SK-N-SH (cell line): ENCODE measurements at regions not wholly inside any gene's neighbourhood (a gene's known extent, or its start where the extent isn't known, plus 50 kb on each side); places are given as distances from the start of the nearest gene placed in this dataset.

Source experiments
- CTCF ChIA-PET: fragments of 300-600, 350-600 bp; formaldehyde crosslinking; extraction: SDS; loops from one replicate; lab custom pipeline; 2021; lab: Yijun Ruan, JAX
- POLR2A ChIA-PET: fragments of 350-600 bp; sonication (Branson Sonifier 250); formaldehyde crosslinking; extraction: SDS; loops from one replicate; lab custom pipeline; 2020; ENCODE audit warnings: antibody characterized with exemption, inconsistent platforms; lab: Yijun Ruan, JAX
- DNase-seq: peaks from one replicate; pipeline ENCODE4 v3.0.0; 2012
- H2AFZ ChIP-seq: fragments of 200-600 bp; sonication (generic); 2 replicates; pipeline ENCODE4 v1.8.1; 2016; ENCODE audit warnings: antibody characterized with exemption, mild to moderate bottlenecking, low read depth
- H3F3A ChIP-seq: fragments of 200-600 bp; sonication (generic); replicated peaks from 2 replicates; pipeline ENCODE3; 2016; ENCODE audit warnings: antibody characterized with exemption, mild to moderate bottlenecking; ENCODE audit not compliant: insufficient read depth
- H3K27ac ChIP-seq, 2 experiments: fragments of 200-500 bp in 1 of 2; fragments of 200-600 bp in 1 of 2; sonication (Bioruptor generic) in 1 of 2; sonication (generic), shearing (Covaris generic) in 1 of 2; 2 replicates each; pipeline versions ENCODE4 v1.5.1 to v1.6.1; 2014 to 2016; ENCODE audit warnings: low read depth in 2 of 2, inconsistent platforms in 1 of 2, low read length in 1 of 2, mild to moderate bottlenecking in 1 of 2, mixed read lengths in 1 of 2
- H3K27me3 ChIP-seq: fragments of 200-600 bp; sonication (generic), shearing (Covaris generic); 2 replicates; pipeline ENCODE4 v1.6.1; 2016; ENCODE audit warnings: mixed run types; ENCODE audit not compliant: insufficient read depth
- H3K36me3 ChIP-seq, 2 experiments: fragments of 200-500 bp in 1 of 2; fragments of 200-600 bp in 1 of 2; sonication (Bioruptor generic) in 1 of 2; sonication (generic) in 1 of 2; replicated peaks in 1 of 2; 2 replicates each; pipeline versions ENCODE3 to v1.5.1; 2014 to 2016; ENCODE audit warnings: low read length in 1 of 2, mild to moderate bottlenecking in 1 of 2; ENCODE audit not compliant: insufficient read depth in 2 of 2, control insufficient read depth in 1 of 2
- H3K4me1 ChIP-seq, 2 experiments: fragments of 200-500 bp in 1 of 2; fragments of 200-600 bp in 1 of 2; sonication (Bioruptor generic) in 1 of 2; sonication (generic), shearing (Covaris generic) in 1 of 2; 2 replicates each; pipeline versions ENCODE4 v1.5.1 to v1.6.1; 2014 to 2016; ENCODE audit warnings: low read depth in 1 of 2, low read length in 1 of 2, mixed run types in 1 of 2; ENCODE audit not compliant: insufficient read depth in 2 of 2, control insufficient read depth in 1 of 2
- H3K4me2 ChIP-seq: fragments of 200-600 bp; sonication (generic), shearing (Covaris generic); 2 replicates; pipeline ENCODE4 v1.6.1; 2017; ENCODE audit warnings: mixed run types
- H3K4me3 ChIP-seq, 2 experiments: fragments of 200-500 bp in 1 of 2; fragments of 200-600 bp in 1 of 2; sonication (Bioruptor generic) in 1 of 2; sonication (generic), shearing (Covaris generic) in 1 of 2; 2 replicates each; pipeline versions ENCODE4 v1.5.1 to v1.8.1; 2014 to 2016; ENCODE audit warnings: low read depth in 2 of 2, inconsistent platforms in 1 of 2, low read length in 1 of 2, mild to moderate bottlenecking in 1 of 2, mixed read lengths in 1 of 2, moderate library complexity in 1 of 2
- H3K79me2 ChIP-seq: fragments of 200-600 bp; sonication (generic); 2 replicates; pipeline ENCODE4 v1.8.1; 2017; ENCODE audit warnings: mild to moderate bottlenecking; ENCODE audit not compliant: insufficient read depth
- H3K9ac ChIP-seq: fragments of 200-600 bp; sonication (generic); 2 replicates; pipeline ENCODE4 v1.6.1; 2017; ENCODE audit warnings: mixed run types
- H3K9me2 ChIP-seq: fragments of 200-600 bp; sonication (generic); 2 replicates; pipeline ENCODE4 v1.6.1; 2017; ENCODE audit warnings: mixed run types
- H3K9me3 ChIP-seq: fragments of 200-600 bp; sonication (generic); 2 replicates; pipeline ENCODE4 v1.6.1; 2017; ENCODE audit warnings: mixed run types, mild to moderate bottlenecking, moderate library complexity
- H4K20me1 ChIP-seq: fragments of 200-600 bp; sonication (generic); 2 replicates; pipeline ENCODE4 v1.6.1; 2017; ENCODE audit warnings: mild to moderate bottlenecking, mixed run types; ENCODE audit not compliant: insufficient read depth
- EZH2phosphoT487 ChIP-seq: fragments of 200-600 bp; sonication (generic); IDR thresholded peaks from 2 replicates; pipeline ENCODE4 v1.6.1; 2017; ENCODE audit warnings: low read depth, mixed run types, mild to moderate bottlenecking, antibody characterized with exemption, moderate library complexity, borderline replicate concordance
- FOXJ3 ChIP-seq: sonication (generic); formaldehyde crosslinking; IDR thresholded peaks from 2 replicates; pipeline ENCODE4 v1.5.1; 2020; ENCODE audit warnings: mild to moderate bottlenecking, missing genetic modification reagents
- FOXM1 ChIP-seq: IDR thresholded peaks from 2 replicates; pipeline ENCODE4 v1.4.0; 2012; ENCODE audit warnings: low read depth, mild to moderate bottlenecking
- GABPA ChIP-seq: IDR thresholded peaks from 2 replicates; pipeline ENCODE4 v1.4.0; 2012; ENCODE audit warnings: low read depth, mild to moderate bottlenecking
- IRF3 ChIP-seq: fragments of 150-350 bp; IDR thresholded peaks from 2 replicates; pipeline ENCODE4 v1.6.1; 2016; ENCODE audit warnings: mild to moderate bottlenecking, low read depth, low read length
- MAX ChIP-seq: IDR thresholded peaks from 2 replicates; pipeline ENCODE4 v1.4.0; 2012; ENCODE audit warnings: low read depth
- MEF2A ChIP-seq: IDR thresholded peaks from 2 replicates; pipeline ENCODE4 v1.4.0; 2012; ENCODE audit warnings: low read depth, borderline replicate concordance
- NRF1 ChIP-seq: IDR thresholded peaks from 2 replicates; pipeline ENCODE4 v1.6.1; 2012; ENCODE audit warnings: low read depth, mild to moderate bottlenecking, low read length
- RAD21 ChIP-seq: IDR thresholded peaks from 2 replicates; pipeline ENCODE4 v1.6.1; 2012; ENCODE audit warnings: mild to moderate bottlenecking, low read length
- RFX5 ChIP-seq: IDR thresholded peaks from 2 replicates; pipeline ENCODE4 v1.6.1; 2012; ENCODE audit warnings: mild to moderate bottlenecking, improper control_type of control experiment, low read length
- SMC3 ChIP-seq: IDR thresholded peaks from 2 replicates; pipeline ENCODE4 v1.6.1; 2012; ENCODE audit warnings: low read depth, low read length, improper control_type of control experiment
- TCF12 ChIP-seq: IDR thresholded peaks from 2 replicates; pipeline ENCODE4 v1.4.0; 2012
- TEAD4 ChIP-seq: IDR thresholded peaks from 2 replicates; pipeline ENCODE4 v1.4.0; 2012; ENCODE audit warnings: mild to moderate bottlenecking, borderline replicate concordance; ENCODE audit not compliant: insufficient read depth
- USF1 ChIP-seq: IDR thresholded peaks from 2 replicates; pipeline ENCODE4 v1.4.0; 2012; ENCODE audit warnings: low read depth, borderline replicate concordance
- YY1 ChIP-seq: IDR thresholded peaks from 2 replicates; pipeline ENCODE4 v1.4.0; 2012; ENCODE audit warnings: low read depth, mild to moderate bottlenecking
- ZBTB33 ChIP-seq: IDR thresholded peaks from 2 replicates; pipeline ENCODE4 v1.4.0; 2012; ENCODE audit warnings: low read depth, borderline replicate concordance
- WGBS: methylation state at CpG from one replicate; pipeline ENCODE4 v1.1.6; 2017; ENCODE audit warnings: low lambda C conversion rate; 5-methylcytosine and 5-hydroxymethylcytosine counted together

- DNase-seq: no peak
- POLR2A ChIA-PET: no interaction called here
- peaks cover 0 to 5% of the 10 kb centered on the region in 2 experiments; a peak in 1 of 4 replicates for H3K4me1 ChIP-seq
Measured at GRCh38 chr4:180156684-180157083, 2086.5 kb upstream of the TENM3 start.

More at GRCh38 chr4:180156684-180157083, 2086.5 kb upstream of the TENM3 start:
- H3K9me3 ChIP-seq: 0 out of 2 replicates have a peak, but pooled peaks cover 4% of the 10 kb centered on the region
- H3K27ac ChIP-seq: no peak overlapping the region
- TF ChIP-seq EZH2phosphoT487: no peak
- no peak for TF ChIP-seq TEAD4
- TF ChIP-seq FOXJ3 (CRISPR knock-in tag): no peak
- TF ChIP-seq YY1: no peak
- no peak for TF ChIP-seq RFX5
- no peak for TF ChIP-seq MAX
- no peak for TF ChIP-seq NRF1
- TF ChIP-seq FOXM1: no peak
- no peak for TF ChIP-seq SMC3
- no peak for TF ChIP-seq USF1
- no peak for TF ChIP-seq IRF3
- TF ChIP-seq ZBTB33: no peak
- TF ChIP-seq TCF12: no peak
- TF ChIP-seq GABPA: no peak
- no peak for TF ChIP-seq MEF2A
- no peak for TF ChIP-seq RAD21
- no peak overlapping the region for H2AFZ ChIP-seq
- H3K9ac ChIP-seq: no peak overlapping the region
- H3K4me2 ChIP-seq: no peak overlapping the region
- no peaks in the 10 kb centered on the region for H3K79me2 ChIP-seq
- H3K27me3 ChIP-seq: no peaks in the 10 kb centered on the region
- H3K9me2 ChIP-seq: no peaks in the 10 kb centered on the region
- no peaks in the 10 kb centered on the region for H3F3A ChIP-seq
- 6% methylated on average over 1 of the region's 1 CpG for WGBS
- H4K20me1 ChIP-seq: no peaks in the 10 kb centered on the region
- H3K4me3 ChIP-seq: no peak overlapping the region
- CTCF ChIA-PET: interaction anchor here (1.3 kb wide), 1 partner anchor 11 kb away, joined by 3 read pairs; no protein-coding TSS in a partner anchor
- H3K36me3 ChIP-seq: no peaks in the 10 kb centered on the region
